Cardiac muscle cell (in vitro differentiated cells and primary cell): ENCODE measurements at regions not wholly inside any gene's neighbourhood (a gene's known extent, or its start where the extent isn't known, plus 50 kb on each side); places are given as distances from the start of the nearest gene placed in this dataset.

Experiments used
- DNase-seq, 2 donors: peaks; one replicate each; pipeline versions ENCODE4 v3.0.0 to v3.0.0-alpha.2; 2010 to 2017; ENCODE audit warnings: low read depth in 1 of 2, low spot score in 1 of 2
- H3K27ac ChIP-seq: fragments of 200-600 bp; sonication (generic); 2 replicates; pipeline ENCODE4 v1.5.1; 2016
- H3K27me3 ChIP-seq: fragments of 200-600 bp; sonication (generic); 2 replicates; pipeline ENCODE4 v1.6.0; 2016; ENCODE audit warnings: control low read depth
- H3K36me3 ChIP-seq: fragments of 200-600 bp; sonication (generic); 2 replicates; pipeline ENCODE4 v1.5.1; 2016; ENCODE audit warnings: control low read depth
- H3K4me1 ChIP-seq: fragments of 200-600 bp; sonication (generic); 2 replicates; pipeline ENCODE4 v1.8.1; 2017; ENCODE audit warnings: low read depth, mild to moderate bottlenecking, mixed run types
- H3K4me3 ChIP-seq: fragments of 200-600 bp; sonication (generic); 2 replicates; pipeline ENCODE4 v1.5.1; 2016; ENCODE audit warnings: mild to moderate bottlenecking
- H3K9me3 ChIP-seq: fragments of 200-600 bp; sonication (generic); 2 replicates; pipeline ENCODE4 v1.5.1; 2017; ENCODE audit warnings: low read depth, mild to moderate bottlenecking, control low read depth
- TF ChIP-seq, protein P1 (sequence below): IDR thresholded peaks from 2 replicates; pipeline ENCODE4 v1.5.1; 2012; ENCODE audit warnings: low read depth, mild to moderate bottlenecking, low read length

DNA sequence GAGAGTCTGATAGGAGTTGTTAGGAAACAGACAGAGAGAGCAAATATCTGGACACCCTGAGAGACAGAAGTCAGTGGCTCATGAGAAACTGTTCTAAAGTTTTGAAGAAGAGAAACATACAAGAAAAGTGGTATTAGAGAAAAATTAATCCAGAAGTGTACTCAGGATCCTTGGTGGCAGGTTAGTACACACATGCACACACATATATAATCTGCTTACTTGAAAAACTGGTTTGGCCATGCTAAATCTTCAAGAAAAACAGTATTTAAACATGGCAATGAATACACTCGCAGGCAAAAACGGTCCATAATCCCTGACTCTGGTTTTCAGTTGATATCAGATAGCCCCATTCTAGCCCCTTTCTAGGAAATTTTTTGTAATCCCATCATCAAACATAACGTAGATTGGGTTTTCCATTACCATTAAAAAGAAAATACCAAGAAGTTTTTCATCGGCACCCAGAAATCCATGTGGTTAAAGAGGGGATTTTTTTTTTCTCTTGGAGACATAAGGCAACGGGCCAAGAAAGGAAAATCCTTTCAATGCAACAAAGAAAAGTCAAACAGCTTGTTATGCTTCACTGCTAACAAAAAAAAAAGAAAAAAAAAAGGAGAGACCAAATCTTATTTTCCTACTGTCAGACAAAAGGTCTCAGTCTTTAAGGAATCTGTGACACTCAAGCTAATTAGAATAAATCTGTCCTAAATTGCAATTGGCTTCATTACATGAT, 178.0 kb upstream of the MIR17HG start:
- H3K4me1 ChIP-seq, result no peaks in the 10 kb centered on the region
- H3K27ac ChIP-seq, result no peak overlapping the region
- TF ChIP-seq, protein P1, sequence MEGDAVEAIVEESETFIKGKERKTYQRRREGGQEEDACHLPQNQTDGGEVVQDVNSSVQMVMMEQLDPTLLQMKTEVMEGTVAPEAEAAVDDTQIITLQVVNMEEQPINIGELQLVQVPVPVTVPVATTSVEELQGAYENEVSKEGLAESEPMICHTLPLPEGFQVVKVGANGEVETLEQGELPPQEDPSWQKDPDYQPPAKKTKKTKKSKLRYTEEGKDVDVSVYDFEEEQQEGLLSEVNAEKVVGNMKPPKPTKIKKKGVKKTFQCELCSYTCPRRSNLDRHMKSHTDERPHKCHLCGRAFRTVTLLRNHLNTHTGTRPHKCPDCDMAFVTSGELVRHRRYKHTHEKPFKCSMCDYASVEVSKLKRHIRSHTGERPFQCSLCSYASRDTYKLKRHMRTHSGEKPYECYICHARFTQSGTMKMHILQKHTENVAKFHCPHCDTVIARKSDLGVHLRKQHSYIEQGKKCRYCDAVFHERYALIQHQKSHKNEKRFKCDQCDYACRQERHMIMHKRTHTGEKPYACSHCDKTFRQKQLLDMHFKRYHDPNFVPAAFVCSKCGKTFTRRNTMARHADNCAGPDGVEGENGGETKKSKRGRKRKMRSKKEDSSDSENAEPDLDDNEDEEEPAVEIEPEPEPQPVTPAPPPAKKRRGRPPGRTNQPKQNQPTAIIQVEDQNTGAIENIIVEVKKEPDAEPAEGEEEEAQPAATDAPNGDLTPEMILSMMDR, result no peak
- no peak overlapping the region for H3K4me3 ChIP-seq
- no peak for DNase-seq
- H3K36me3 ChIP-seq, result no peaks in the 10 kb centered on the region
- no peaks in the 10 kb centered on the region for H3K27me3 ChIP-seq
- no peaks in the 10 kb centered on the region for H3K9me3 ChIP-seq

DNA sequence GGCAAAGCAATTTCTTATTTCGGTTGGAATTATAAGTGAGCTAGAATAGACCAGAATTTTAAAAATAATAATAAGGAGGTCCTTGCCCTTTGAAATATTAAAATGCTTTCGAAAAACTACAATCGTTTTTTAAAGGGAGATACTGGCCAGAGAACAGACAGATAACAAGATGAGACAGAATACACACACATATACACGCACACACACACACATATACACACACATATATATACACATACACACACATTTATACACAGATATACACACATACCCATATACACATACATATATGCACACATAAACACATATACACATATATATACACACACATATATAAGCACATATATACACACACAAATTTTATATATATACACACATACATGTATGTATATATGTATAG, 175.3 kb upstream of the MIR17HG start:
- no peaks in the 10 kb centered on the region for H3K9me3 ChIP-seq
- DNase-seq, result no peak
- H3K4me3 ChIP-seq, result no peak overlapping the region
- no peaks in the 10 kb centered on the region for H3K36me3 ChIP-seq
- H3K4me1 ChIP-seq, result no peaks in the 10 kb centered on the region
- TF ChIP-seq, protein P1, result no peak
- H3K27me3 ChIP-seq, result peaks cover 10% of the 10 kb centered on the region
- H3K27ac ChIP-seq, result no peak overlapping the region

DNA sequence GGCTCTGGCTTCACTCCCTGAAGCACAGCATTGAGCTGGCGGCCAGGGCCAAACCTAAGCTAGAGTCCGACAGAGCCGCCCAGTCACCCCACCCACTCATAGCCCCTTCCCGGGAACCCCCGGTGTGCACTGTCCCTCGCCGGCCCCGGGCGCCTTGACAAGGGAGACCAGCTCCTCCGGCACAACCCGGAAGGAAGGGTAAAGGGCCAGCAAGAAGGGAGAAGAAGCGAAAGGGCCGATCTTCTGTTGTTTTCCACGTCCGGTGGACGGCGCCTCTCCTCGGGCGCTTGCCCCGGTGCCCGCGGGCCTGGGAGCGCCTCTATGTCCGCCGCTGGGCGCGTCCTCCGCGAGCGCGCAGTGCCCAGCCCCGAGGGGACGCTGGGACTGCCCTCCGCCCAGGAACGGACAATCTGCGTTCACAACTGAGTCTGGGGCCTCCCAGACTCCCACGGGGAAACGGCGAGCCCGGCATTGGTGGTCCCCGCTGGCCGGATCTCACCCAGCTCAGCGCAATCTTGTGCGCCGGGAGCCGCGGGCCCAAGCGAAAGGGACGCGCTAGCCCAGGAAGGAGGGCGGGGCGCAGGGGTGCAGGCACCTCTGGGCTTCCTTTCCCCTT, 172.5 kb upstream of the MIR17HG start:
- Histone ChIP-seq H3K9me3 (no peaks in the 10 kb centered on the region), H3K4me3 (peak overlapping the region; percentile 10), H3K36me3 (no peaks in the 10 kb centered on the region), H3K27me3 (peaks cover 10% of the 10 kb centered on the region), H3K27ac (no peak overlapping the region), H3K4me1 (no peaks in the 10 kb centered on the region)
- TF ChIP-seq, protein P1, result no peak
- DNase-seq, result peak in 1 of 2 donors; percentile 19

DNA sequence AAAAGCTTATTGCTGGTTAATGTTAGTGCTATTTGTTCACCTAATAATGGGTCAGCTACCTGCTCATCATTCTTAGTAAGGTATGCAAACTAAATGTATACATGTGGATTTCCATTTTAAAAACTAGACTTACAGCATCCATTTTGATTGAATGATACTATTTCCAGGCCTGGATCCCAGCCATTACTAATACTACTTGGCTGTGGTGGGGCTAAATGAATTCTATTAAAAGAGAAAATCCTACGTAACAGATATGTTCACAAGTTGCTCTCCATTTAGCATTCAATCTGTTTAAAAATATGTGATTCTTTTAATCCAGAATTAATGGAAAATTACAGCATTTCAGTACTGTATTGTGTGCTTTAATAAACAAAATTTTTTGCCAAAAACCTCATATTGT, 169.4 kb upstream of the MIR17HG start:
- Histone ChIP-seq H3K27ac (no peak overlapping the region), H3K36me3 (no peaks in the 10 kb centered on the region), H3K27me3 (peaks cover 10% of the 10 kb centered on the region), H3K4me1 (no peaks in the 10 kb centered on the region), H3K9me3 (no peaks in the 10 kb centered on the region), H3K4me3 (no peak overlapping the region)
- DNase-seq, result no peak
- TF ChIP-seq, protein P1, result no peak

DNA sequence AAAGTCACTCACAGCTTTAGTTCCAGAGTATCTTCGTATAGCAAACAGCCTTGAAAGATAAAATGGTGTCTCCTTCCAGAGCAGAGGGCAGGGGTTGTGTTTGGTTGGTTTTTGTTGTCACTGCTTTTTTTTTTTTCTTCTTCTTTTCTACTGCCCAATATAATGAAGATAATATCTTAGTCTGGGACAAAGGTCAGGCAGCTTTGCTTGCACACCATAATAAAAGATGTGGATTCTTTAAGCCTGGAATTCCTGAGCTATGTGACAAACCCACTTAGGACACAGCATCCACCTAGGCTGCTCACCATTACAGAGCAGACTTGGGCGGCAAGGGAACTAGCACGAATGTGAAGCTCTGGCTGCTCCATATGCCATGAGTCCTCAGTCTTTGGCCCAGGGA, 165.6 kb upstream of the MIR17HG start:
- Histone ChIP-seq H3K27ac (no peak overlapping the region), H3K4me1 (no peaks in the 10 kb centered on the region), H3K36me3 (no peaks in the 10 kb centered on the region), H3K9me3 (no peaks in the 10 kb centered on the region), H3K4me3 (no peak overlapping the region), H3K27me3 (no peaks in the 10 kb centered on the region)
- DNase-seq, result no peak
- TF ChIP-seq, protein P1, result no peak
